NCI-H2081 treated with DMSO at 0.1 percent for 48 hours (cell line): ENCODE measurements at regions not wholly inside any gene's neighbourhood (a gene's known extent, or its start where the extent isn't known, plus 50 kb on each side); places are given as distances from the start of the nearest gene placed in this dataset.
"Not testable (repeated sequence)": the region's sequence is repeated elsewhere in the genome, so short reads cannot be mapped to it uniquely, and the experiment has no call there.

ENCODE experiments used
- DNase-seq: peaks from one replicate; lab custom pipeline; 2025; lab: John Stamatoyannopoulos, UW

- DNase-seq = no peak
These were observed 344.7 kb downstream of the TAF11L14 start for GRCh38 chr5:17978954-17979353.

DNA sequence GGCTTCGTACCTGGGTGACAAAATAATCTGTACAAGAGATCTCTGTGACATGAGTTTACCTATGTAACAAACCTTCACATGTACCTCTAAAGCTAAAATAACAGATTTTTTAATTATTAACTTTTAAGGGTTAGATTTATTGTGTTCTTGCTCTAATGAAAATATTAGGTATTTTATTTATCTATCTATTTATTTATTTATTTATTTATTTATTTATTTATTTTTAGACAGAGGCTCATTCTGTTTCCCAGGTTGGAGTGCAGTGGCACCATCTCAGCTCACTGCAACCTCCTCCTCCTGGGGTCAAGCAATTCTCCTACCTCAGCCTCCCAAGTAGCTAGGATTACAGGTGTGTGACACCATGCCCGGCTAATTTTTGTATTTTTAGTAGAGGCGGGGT, 348.4 kb downstream of the TAF11L14 start:
- not testable (repeated sequence) for DNase-seq

DNA sequence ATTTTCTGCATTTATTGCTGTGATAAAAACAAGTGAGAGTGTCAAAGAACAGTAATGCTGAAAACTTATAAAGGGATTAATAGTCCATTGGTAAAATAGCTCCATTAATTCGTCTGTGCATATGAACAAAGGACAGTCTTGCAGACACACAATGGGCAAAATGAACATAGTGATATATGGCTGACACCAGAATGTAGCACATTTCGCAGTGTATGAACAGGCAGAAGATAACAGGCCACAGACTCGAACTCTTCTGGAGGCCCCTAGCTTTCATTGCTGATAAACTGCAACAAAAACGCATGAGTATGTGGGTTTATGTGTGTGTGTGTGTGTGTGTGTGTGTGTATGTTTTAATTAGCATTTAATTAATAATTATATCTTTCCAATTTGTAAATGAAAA, 354.8 kb downstream of the TAF11L14 start:
- DNase-seq = peak; percentile 33

DNA sequence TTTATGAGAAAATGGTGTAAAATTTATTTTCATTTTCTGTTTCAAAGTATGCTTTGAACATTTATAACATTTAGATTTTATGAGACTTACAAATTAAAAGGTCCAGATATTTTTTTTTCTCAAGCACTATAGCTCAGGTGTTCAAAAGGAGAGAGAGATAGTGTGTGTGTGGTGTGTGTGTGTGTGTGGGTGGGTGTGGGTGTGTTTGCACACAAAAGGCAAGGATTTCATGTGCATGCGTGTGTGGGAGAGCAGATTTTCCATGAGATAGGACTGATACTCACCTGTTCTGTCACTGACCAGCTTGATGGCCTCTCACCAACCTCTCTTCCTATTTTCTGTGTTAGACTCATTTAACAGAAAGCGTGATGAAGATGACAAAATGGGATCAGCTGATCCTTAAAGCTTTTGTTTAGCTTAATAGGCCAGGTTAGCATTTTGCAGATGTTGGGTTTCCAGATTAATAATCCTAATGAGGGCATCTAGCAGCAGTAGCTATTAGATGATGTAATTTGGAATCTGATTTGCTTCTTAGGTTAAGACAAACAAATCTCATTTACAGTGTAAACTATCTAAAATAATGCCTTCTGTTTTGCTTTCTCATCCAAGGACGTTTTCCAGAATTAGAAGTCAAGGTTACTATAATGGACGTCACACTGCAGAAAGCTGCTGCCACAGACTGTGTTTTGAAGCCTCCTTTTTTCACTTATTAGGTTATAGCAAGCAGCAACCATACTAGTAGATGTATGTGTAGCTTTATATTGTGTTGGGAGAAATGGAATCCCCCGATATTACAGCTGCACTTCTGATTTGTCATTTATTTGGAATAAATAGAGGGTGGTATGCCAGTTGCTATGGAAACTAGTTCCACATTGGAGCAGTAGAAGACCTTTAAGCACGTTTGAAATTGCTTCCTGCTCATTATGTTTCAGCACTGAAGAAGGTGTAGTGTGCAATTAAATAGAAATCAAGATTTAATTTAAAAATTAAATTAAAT, 355.6 kb downstream of the TAF11L14 start:
- peak; percentile 99 for DNase-seq

- peak; percentile 100 for DNase-seq
These were observed 357.5 kb downstream of the TAF11L14 start for GRCh38 chr5:17991775-17992174.

DNA sequence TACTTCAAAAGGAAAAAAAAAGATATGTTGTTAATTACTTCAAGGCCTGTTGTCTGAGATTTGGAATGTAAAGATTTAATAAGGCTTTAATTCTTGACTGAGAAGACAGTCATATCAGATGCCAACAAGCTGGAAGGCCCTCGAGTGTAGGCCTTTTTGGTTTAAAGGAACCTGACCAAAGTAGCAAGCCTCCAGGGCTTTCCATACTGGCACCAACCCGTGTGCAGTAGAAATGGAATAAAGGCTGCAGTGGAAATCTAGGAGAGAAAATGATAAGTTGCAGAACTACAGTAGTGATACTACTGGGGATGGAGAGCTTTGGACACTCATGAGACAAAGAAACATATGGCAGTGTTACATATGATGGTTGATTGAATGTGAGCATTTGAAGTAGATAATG, 358.0 kb downstream of the TAF11L14 start:
- peak; percentile 45 for DNase-seq

DNA sequence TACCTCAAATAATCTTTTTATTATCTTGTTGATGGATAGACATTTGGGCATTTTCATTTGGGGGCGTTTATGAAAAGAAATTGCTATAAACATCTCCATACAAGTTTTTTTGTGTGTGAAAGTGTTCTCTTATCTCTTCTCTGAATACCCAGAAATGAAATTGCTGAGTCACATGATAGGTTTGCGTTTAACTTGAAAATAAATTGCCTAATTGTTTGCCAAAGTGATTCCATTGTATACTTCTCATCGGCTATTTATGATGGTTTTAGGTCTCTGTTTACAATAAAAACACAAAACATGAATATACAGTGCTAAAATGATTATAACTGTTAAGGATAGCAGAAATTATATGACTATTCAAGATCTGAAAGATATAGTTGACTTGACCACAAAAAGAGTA, 361.7 kb downstream of the TAF11L14 start:
- DNase-seq = peak; percentile 43

- no peak for DNase-seq
These were observed 365.6 kb downstream of the TAF11L14 start for GRCh38 chr5:17999858-18000257.

GRCh38 chr5:18000744-18001143, 366.5 kb downstream of the TAF11L14 start:
- DNase-seq = no peak

- DNase-seq = no peak
These were observed 369.1 kb downstream of the TAF11L14 start for GRCh38 chr5:18003312-18003711.

- no peak for DNase-seq
These were observed 369.5 kb downstream of the TAF11L14 start for GRCh38 chr5:18003784-18004183.

- not testable (repeated sequence) for DNase-seq
These were observed 372.0 kb downstream of the TAF11L14 start for GRCh38 chr5:18006235-18006634.

GRCh38 chr5:18008940-18009339, 374.7 kb downstream of the TAF11L14 start:
- DNase-seq = no peak

GRCh38 chr5:18010053-18010452, 375.8 kb downstream of the TAF11L14 start:
- DNase-seq = no peak

GRCh38 chr5:18018472-18018871, 384.2 kb downstream of the TAF11L14 start:
- DNase-seq = no peak

- DNase-seq = no peak
These were observed 389.0 kb downstream of the TAF11L14 start for GRCh38 chr5:18023275-18023674.

GRCh38 chr5:18023986-18024385, 389.7 kb downstream of the TAF11L14 start:
- no peak for DNase-seq

- DNase-seq = no peak
These were observed 390.3 kb downstream of the TAF11L14 start for GRCh38 chr5:18024542-18024941.

DNA sequence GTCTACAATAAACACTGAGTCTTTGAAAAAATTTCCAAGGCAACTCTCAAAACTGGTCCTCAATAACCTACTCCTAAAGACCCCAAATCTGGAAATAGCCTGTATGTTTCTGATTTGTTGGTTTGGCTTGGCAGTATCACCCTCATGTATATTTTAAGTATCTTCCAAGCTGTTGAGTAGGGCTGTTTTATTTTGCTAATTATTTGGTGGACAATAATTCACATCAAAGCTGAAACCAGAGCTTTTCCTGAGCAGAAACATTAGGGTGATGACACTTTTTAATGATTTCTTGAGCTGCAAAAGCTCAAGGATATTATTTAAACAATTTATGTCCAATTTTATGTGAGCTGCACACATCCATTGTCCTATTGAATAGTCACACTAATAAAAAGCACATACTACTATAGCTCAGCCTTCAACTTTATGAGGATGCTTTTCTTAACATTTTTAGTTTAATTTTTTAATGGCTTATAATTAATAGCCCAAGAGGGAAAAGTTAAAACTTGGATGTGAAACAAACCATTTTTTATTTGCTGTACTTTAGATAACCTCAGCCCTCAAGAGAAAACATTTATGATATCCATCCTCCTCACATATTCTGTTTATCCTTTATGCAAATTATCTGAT, 393.1 kb downstream of the TAF11L14 start:
- no peak for DNase-seq

GRCh38 chr5:18028036-18028435, 393.8 kb downstream of the TAF11L14 start:
- DNase-seq = no peak

DNA sequence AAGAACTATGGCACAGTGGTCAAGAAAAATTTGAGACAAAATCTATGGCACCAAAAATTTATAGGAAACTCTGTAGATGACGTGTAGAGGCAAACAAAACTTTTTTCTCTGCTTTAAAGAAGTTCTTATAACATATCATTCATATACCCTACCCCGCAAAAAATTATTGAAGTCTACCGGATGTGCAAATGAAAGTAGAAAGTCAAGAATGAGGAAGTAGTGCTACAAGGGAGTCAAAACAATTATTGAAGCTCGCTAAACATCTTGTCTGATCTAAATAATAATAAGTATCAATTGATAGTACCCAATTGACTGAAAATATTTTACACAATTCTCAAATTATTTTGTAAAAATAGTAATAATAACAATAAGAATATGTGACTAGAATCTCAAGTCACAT, 398.5 kb downstream of the TAF11L14 start:
- no peak for DNase-seq

GRCh38 chr5:18036531-18036930, 402.3 kb downstream of the TAF11L14 start:
- no peak for DNase-seq

DNA sequence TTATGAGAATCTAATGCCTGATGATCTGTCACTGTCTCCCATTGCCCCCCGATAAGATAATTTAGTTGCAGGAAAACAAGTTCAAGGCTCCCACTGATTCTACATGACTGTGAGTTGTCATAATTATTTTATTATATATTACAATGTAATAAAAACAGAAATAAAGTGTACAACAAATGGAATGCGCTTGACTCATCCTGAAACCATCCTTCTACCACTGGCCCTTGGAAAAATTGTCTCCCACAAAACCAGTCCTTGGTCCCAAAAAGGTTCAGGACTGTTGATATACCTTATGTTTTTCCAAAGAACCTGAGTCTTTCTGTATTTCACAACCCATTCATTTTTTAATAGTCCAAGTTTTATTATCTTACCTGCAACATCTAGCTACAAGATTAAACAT, 403.5 kb downstream of the TAF11L14 start:
- no peak for DNase-seq
